NCI-H187 treated with DMSO at 0.1 percent for 48 hours (cell line): ENCODE measurements at regions not wholly inside any gene's neighbourhood (a gene's known extent, or its start where the extent isn't known, plus 50 kb on each side); places are given as distances from the start of the nearest gene placed in this dataset.

Experiments used
- DNase-seq: peaks from one replicate; lab custom pipeline; 2025; lab: John Stamatoyannopoulos, UW

- DNase-seq, result no peak
These were observed 78.7 kb upstream of the PDE5A start for GRCh38 chr4:119707336-119707735.

GRCh38 chr4:119706804-119707203 lies 78.2 kb upstream of the PDE5A start:
- DNase-seq, result no peak

- no peak for DNase-seq
These were observed 69.3 kb upstream of the PDE5A start for GRCh38 chr4:119697887-119698393.

DNA sequence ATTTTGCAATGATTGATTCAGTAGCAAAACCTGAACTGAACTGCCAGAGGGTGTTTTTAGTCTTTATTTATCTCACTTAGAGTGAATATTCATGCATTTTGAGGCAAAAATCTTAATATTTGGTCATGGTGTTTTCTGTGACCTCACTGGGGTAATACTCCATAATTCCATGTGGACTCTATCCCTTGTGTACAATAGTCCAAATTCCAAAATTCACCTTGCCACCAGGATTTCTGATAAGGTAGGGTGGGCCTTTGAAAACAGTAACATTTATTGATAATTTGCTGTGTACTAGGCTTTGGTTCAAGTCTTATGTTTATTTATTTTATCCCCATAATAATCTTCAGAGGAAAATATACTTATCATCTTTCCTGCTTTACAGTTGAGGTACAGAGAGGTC lies 68.4 kb upstream of the PDE5A start:
- DNase-seq, result no peak

DNA sequence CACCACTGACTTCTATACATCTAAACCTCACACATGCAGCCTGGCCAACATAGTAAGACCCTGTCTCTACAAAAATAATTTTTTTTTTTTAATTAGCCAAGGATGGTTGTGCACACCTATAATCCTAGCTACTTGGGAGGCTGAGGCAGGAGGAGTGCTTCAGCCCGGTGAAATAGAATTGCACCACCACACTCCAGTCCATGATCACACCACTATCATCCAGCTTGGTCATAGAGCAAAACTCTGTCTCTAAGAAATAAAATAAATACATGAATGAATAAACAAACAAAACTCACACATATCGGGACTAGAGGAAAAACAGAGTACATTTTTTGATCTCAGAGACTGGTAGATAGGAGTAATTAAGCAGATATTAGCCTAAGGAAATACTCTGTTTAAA lies 66.6 kb upstream of the PDE5A start:
- DNase-seq, result no peak

DNA sequence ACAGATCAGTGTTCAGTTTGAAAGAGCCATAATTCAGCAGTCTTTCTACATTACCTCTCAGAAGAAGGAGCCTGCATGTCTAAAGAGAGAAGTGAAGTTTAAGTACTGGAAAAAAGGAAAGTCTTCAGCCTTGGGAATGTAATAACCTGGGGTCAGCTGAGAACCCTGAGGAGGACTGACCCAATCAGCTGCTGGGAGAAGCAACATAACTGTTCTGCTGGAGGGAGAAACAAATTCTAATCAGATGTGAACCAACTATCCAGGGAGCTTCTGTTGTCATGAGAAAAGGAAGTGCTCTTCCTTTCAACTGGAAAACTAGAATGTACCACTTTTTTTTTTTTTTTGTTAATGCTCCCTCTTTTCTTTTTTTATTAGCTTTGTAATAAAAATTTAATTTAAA lies 64.5 kb upstream of the PDE5A start:
- DNase-seq, result no peak

DNA sequence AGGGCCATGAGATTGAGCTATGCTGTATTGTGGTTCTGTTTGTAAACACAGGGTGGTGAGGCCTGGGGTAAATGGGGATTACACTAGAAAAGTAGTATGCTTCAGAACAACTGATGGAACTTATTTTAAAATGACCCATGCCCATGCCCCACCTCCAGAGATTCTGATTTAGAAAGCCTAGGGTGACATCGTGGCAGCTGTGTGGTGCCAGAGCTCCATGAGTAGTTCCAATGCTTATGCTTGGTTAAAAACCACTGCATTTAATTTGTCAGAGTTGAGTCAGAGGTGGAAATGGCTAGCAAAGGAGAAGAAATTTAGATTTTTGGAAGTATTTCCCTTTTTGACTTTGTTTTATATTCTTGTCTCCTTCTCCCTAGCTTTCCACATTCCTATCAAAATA lies 63.4 kb upstream of the PDE5A start:
- no peak for DNase-seq

DNA sequence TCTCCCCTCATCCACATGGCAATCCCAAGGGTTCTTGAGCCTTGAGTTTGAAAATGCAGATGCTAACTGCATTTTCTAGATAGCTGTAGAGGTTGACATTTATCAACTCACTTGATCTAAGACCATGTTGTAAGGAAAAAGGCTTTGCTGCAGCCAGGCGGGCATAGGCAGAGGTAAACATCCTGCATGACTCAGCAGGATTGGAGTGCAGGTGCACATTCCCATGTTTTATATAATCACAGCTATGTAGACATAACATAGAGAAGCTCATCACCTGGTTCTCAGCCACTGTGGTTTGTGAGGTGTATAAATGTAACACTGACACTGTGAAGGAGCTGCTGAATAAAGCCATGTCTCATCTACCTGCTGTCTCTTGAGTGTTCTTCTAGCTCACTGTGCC lies 62.3 kb upstream of the PDE5A start:
- no peak for DNase-seq

GRCh38 chr4:119688446-119688845 lies 59.8 kb upstream of the PDE5A start:
- DNase-seq, result no peak

- DNase-seq, result no peak
These were observed 55.9 kb upstream of the PDE5A start for GRCh38 chr4:119684463-119684862.

DNA sequence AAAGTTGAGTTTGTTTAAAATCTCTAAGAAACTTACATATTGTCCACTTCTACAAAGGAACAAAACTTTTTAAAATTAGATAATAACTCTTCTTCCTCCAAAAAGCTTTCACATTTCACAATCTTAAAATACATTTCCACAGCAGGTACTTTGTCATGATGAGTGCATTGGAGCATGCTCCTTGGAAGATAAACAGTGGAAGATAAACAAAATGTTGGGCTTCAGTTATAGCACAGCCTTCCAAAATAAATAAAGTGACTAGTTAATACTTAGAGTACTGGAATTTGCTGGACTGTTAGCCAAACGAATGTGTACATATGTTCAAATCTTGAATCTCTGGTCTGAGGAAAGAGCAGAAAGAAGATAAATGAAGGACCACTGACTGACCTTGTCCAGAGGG lies 54.9 kb upstream of the PDE5A start:
- DNase-seq, result no peak

GRCh38 chr4:119682099-119682498 lies 53.5 kb upstream of the PDE5A start:
- no peak for DNase-seq

- DNase-seq, result no peak
These were observed 50.6 kb upstream of the PDE5A start for GRCh38 chr4:119679251-119679650.

DNA sequence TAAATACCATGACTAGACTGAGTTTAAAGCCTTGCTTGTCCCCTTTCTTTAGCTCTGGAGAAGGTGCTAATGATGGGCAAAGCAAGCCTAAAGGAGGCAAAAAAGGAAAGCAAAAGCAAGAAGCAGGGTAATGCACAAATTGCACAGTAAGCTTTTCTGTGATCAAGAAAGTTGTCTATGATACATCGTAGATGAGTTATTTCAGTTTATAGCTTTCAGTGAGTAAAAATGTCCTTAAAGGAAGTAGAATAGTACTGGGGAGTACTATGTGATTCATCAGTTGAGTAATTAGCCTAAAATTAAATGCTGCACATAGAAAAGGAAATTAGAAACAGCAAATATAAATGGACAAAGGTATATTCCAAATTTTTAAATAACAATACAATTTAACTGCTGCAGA lies 50.2 kb upstream of the PDE5A start:
- no peak for DNase-seq
